ENCODE measurements at regions not wholly inside any gene's neighbourhood (a gene's known extent, or its start where the extent isn't known, plus 50 kb on each side); places are given as distances from the start of the nearest gene placed in this dataset.

- TF ChIP-seq, protein P1, sequence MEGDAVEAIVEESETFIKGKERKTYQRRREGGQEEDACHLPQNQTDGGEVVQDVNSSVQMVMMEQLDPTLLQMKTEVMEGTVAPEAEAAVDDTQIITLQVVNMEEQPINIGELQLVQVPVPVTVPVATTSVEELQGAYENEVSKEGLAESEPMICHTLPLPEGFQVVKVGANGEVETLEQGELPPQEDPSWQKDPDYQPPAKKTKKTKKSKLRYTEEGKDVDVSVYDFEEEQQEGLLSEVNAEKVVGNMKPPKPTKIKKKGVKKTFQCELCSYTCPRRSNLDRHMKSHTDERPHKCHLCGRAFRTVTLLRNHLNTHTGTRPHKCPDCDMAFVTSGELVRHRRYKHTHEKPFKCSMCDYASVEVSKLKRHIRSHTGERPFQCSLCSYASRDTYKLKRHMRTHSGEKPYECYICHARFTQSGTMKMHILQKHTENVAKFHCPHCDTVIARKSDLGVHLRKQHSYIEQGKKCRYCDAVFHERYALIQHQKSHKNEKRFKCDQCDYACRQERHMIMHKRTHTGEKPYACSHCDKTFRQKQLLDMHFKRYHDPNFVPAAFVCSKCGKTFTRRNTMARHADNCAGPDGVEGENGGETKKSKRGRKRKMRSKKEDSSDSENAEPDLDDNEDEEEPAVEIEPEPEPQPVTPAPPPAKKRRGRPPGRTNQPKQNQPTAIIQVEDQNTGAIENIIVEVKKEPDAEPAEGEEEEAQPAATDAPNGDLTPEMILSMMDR (IDR thresholded peaks at IDR 0.05), result no peak
- TF ChIP-seq MAX (IDR thresholded peaks at IDR 0.05), result no peak
Observed at GRCh38 chr3:163915280-163915679, 1163.0 kb downstream of the SI start.

All from A549 (cell line).